HG03565 (cell line): ENCODE measurements at regions not wholly inside any gene's neighbourhood (a gene's known extent, or its start where the extent isn't known, plus 50 kb on each side); places are given as distances from the start of the nearest gene placed in this dataset.
"Not testable (repeated sequence)": the region's sequence is repeated elsewhere in the genome, so short reads cannot be mapped to it uniquely, and the experiment has no call there.

Experiments used
- ATAC-seq: cut with Tn5 transposase; IDR thresholded peaks from one replicate; pipeline ENCODE4 v1.9.1; 2021; ENCODE audit warnings: mild to moderate bottlenecking, moderate library complexity; ENCODE audit not compliant: unreplicated experiment

DNA sequence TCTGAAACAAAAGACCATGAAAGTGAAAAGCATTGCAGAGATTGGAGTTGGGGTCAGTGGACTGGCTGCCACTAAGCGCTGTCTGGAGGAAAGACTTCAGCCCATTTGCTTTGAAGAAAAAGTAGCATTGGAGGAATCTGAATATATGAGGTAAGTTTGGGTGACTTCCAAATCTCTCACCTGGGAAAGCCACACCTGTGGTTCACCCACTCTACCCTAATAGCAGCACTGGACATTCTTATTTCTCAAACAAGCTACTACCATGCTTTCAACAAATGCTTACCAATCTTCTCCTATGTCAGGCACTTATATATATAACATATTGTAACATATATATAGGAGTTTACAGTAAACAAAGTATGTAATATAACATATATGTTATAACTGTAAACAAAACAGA, 76.0 kb upstream of the POGK start:
- ATAC-seq: no peak

DNA sequence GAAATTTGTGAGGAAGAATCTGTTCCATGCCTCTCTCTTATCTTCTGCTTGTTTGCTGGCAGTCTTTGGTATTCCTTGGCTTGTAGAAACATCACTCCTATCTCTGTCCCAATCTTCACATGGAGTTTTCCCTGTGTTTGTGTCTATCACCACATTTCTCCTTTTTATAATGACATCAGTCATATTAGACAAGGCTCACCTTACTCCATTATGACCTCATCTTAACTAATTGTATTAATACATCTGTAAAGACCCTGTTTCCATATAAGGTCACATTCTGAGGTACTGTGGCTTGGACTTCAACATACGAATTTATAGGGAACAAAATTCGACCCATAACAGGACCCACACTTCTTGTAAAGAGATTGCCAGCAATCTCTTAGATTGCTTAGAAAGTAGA, 72.3 kb upstream of the POGK start:
- no peak for ATAC-seq

DNA sequence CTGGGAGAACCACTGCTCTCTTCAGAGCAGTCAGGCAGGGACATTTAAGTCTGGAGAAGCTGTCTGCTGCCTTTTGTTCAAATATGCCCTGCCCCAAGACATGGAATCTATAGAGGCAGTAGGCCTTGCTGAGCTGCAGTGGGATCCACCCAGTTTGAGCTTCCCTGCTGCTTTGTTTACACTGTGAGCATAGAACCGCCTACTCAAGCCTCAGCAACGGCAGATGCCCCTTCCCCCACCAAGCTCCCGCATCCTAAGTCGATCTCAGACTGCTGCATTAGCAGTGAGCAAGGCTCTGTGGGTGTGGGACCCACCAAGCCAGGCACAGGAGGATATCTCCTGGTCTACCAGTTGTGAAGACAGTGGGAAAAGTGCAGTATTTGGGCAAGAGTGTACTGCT, 54.6 kb upstream of the POGK start:
- ATAC-seq: not testable (repeated sequence)

DNA sequence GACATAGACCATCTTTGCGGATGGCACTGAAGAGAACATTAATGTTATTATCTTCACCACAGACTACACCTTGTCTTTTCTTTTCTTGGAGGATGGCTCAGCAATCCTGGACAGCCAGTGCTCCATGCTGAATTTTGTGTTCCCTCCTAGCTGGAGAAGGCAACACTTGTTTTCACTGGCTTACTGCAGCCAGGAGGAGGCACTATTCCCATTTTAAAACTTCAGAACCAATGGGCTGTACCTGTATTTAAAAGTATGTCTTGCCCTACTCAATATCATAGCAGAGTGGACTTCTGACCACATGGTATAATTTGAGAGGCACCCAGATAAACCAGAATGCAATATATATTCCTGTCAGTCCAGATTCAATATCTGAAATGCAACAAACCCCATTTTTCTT, 53.3 kb upstream of the POGK start:
- no peak for ATAC-seq

DNA sequence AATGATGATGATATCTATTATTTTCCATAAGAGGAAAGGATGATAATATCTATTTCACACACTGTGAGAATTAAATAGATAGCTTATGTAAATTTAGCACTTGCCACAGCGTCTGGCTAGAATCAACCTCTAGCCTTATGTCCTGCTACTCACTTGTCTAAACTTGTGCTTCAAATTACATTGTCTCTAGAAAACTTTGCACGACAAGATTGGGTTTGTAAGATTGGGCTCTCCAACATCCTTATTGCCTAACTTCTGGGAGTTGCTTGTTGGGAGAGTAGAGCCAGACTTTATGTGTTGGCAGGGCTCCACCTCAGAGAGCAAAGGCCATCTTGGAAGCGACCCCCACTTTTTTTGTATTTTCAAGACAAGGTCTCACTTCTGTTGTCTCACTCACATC, 50.0 kb upstream of the POGK start:
- ATAC-seq: no peak
